GM04503 (cell line): ENCODE measurements at regions not wholly inside any gene's neighbourhood (a gene's known extent, or its start where the extent isn't known, plus 50 kb on each side); places are given as distances from the start of the nearest gene placed in this dataset.

ENCODE experiments used
- DNase-seq: peaks from one replicate; pipeline ENCODE4 v3.0.0-alpha.2; 2012; ENCODE audit warnings: low read depth

GRCh38 chr15:93239591-93239990 lies 150.6 kb upstream of the RGMA start:
- DNase-seq, result no peak

DNA sequence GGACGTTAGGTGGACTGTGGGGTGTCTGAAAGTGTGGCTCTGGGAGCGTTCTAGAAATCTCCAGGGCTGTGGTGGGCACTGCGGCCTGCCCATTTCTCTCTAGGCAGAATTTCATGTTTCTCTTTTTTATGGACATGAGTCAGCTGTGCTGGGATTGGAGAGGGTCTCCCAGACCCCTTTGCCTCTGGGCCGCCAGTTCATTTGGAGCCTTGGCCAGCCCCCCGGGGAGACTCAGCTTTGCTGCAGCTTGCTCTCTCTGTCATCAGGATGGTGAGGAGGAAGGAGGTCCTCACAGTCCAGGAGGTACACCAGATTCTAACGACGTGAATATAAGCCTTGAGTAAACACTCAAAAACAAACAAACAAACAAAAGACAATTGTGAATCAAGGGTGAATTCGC lies 149.6 kb upstream of the RGMA start:
- no peak for DNase-seq

GRCh38 chr15:93235926-93236780 lies 147.1 kb upstream of the RGMA start:
- no peak for DNase-seq

DNA sequence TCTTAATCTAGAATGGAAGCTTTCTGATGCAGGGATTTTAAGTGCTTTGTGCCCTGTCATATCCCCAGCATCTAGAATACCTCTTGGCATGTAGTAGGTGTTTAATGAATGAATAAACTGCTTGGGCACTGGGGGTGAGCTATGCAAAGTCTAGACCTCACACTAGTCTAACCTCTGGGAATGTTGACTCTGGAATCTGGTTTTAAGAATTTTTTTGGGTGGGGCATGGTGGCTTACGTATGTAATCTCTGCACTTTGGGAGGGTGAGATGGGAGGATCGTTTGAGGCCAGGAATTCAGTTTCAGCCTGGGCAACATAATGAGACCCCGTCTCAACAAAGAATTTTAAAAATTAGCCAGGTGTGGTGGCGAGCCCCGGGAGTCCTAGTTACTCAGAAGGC lies 146.3 kb upstream of the RGMA start:
- no peak for DNase-seq

- DNase-seq, result no peak
Observed at GRCh38 chr15:93233710-93234109, 144.7 kb upstream of the RGMA start.

DNA sequence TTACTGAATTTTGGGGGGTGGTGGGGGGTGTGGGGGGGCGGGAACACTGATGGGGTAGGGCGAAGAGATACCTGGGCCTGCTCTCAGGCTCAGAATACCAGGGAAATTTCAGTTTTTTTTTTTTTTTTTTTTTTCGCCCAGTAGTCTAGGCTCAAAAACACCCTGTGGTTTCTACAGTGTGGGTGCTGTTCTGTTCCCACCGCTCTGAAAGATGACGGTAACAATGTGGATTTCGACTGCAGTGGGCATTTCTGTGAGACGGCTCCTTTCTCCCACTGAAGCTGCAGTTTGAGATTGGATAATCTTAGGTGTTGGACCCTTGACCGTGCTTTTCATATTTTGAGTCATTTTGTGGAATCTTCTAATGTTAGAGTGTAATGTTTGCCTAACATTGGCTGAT lies 143.8 kb upstream of the RGMA start:
- no peak for DNase-seq

- no peak for DNase-seq
Observed at GRCh38 chr15:93231994-93232393, 143.0 kb upstream of the RGMA start.

- no peak for DNase-seq
Observed at GRCh38 chr15:93231261-93231925, 142.4 kb upstream of the RGMA start.

GRCh38 chr15:93228546-93228945 lies 139.5 kb upstream of the RGMA start:
- DNase-seq, result no peak

- DNase-seq, result no peak
Observed at GRCh38 chr15:93223803-93224202, 134.8 kb upstream of the RGMA start.

DNA sequence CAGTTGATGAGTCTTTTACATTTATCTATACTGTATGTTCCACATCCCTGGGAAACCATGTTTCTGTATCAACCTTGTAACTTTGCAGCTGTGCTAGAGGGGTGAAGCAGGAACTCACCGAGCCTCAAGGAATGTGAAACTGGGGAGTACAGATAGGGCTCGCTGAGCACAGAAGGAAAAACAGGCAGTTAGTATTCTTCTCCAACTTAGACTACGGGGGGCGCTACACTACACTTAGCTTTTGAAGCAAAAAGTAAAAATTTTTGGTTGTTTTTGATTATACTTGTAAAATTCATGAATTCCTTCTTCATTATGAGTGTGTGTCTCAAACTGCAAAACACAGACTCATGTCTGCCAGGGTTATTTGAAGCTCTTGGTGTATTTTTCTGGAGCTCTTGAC lies 132.7 kb upstream of the RGMA start:
- DNase-seq, result no peak

- no peak for DNase-seq
Observed at GRCh38 chr15:93219859-93220420, 130.9 kb upstream of the RGMA start.

DNA sequence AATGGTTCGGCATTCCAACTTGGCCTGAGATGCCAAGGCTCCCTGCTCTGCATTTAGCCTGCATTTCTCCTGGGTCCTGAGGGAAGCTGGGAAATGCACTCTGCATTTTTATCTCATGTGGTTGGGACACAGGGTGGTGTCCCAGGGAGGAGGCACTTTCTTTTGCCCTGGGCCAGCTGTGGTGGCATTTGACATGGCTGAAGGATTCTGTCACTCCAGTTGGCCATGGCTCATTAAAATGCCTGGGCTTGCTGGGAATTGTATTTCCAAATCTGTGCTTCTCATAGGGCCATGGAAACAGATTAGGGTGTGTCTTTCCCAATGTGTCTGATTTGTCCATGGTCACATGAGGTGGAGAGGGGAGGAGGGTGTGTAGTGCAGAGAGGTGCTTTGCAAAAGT lies 128.3 kb upstream of the RGMA start:
- DNase-seq, result no peak

- no peak for DNase-seq
Observed at GRCh38 chr15:93214106-93214505, 125.1 kb upstream of the RGMA start.

GRCh38 chr15:93213281-93213680 lies 124.3 kb upstream of the RGMA start:
- no peak for DNase-seq

DNA sequence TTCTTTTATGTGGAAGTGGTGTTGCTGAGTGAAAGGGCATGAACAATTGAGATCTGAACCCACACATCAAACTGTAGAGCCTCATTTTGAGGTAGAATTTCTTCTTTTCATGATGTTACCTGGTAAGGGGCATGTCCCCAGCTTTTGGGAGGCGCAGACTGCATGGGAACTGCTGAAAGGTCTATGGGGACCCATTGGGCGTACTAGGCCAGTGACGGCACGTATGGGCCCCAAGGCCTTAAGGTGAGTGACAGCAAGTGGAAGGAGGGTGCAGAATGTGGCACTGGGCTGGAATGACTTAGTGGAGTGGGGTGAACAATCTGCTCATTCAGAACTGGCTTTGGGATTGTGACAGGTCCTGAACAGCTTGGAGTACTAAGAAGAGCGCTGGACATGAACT lies 123.6 kb upstream of the RGMA start:
- no peak for DNase-seq

GRCh38 chr15:93210995-93211394 lies 122.0 kb upstream of the RGMA start:
- DNase-seq, result no peak

- DNase-seq, result no peak
Observed at GRCh38 chr15:93209690-93210445, 120.9 kb upstream of the RGMA start.

- DNase-seq, result no peak
Observed at GRCh38 chr15:93206893-93207292, 117.9 kb upstream of the RGMA start.

- no peak for DNase-seq
Observed at GRCh38 chr15:93205413-93205812, 116.4 kb upstream of the RGMA start.

DNA sequence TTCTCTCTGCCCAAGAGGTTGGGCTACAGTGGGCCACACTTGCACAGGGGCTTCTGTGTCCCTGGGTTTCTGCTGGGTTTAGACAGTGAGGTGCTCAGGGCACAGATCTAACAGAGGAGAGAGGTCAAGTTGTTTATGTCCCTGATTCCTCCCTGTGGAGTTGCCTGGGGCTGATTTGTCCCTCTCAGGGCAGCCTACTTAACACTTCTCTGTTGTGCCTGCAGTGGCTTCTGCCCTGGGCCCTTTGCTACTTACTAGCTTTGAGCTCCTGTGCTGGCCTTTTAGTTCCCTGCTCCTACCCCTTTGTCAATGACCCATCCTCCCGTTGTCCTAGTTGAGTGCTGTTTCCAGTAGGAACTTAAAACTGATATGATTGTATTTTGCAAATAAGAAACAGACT lies 114.0 kb upstream of the RGMA start:
- no peak for DNase-seq

- no peak for DNase-seq
Observed at GRCh38 chr15:93202405-93202804, 113.4 kb upstream of the RGMA start.

- no peak for DNase-seq
Observed at GRCh38 chr15:93201940-93202339, 112.9 kb upstream of the RGMA start.
